ENCODE measurements at regions not wholly inside any gene's neighbourhood (a gene's known extent, or its start where the extent isn't known, plus 50 kb on each side); places are given as distances from the start of the nearest gene placed in this dataset.

DNA sequence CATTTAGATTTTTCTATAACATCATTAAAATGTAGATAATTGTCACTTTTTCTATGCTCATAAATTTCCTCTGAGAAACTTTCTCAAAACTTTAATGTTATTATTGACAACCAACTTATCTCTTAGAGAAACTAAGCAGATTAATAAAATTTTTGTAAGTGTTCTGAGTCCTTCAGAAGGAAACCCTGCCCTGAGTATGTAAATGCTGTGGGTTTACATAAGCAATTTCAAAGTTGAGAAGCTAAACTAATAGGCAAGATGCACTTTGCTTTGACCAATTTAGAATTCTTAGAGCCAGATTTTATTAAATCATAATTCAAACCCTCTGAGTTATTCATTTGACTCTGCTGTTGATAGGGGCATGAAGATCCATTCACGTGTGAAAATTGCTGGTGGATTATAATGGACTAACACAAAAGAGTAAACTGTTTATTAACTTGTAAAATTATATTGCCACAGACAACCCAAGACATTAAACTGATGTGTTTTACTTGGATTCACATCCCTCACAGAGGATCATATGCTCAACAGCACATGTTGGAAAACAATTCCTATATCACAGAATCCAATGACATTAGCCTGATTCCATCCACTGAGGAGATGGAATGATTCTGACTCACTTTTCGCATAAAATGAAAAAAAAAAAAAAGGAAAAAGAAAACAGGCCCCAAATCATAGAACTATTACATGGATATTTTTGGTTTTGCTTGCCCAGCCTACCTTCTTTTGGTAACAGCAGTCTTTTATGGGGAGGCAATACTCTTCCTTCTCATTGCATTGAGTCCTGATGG, 453.7 kb upstream of the HTR2A start:
- TF ChIP-seq, protein P1, sequence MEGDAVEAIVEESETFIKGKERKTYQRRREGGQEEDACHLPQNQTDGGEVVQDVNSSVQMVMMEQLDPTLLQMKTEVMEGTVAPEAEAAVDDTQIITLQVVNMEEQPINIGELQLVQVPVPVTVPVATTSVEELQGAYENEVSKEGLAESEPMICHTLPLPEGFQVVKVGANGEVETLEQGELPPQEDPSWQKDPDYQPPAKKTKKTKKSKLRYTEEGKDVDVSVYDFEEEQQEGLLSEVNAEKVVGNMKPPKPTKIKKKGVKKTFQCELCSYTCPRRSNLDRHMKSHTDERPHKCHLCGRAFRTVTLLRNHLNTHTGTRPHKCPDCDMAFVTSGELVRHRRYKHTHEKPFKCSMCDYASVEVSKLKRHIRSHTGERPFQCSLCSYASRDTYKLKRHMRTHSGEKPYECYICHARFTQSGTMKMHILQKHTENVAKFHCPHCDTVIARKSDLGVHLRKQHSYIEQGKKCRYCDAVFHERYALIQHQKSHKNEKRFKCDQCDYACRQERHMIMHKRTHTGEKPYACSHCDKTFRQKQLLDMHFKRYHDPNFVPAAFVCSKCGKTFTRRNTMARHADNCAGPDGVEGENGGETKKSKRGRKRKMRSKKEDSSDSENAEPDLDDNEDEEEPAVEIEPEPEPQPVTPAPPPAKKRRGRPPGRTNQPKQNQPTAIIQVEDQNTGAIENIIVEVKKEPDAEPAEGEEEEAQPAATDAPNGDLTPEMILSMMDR (IDR thresholded peaks at IDR 0.05) = no peak
- TF ChIP-seq POLR2A (IDR thresholded peaks at IDR 0.05) = no peak
